Activated CD4-positive, alpha-beta T cell treated with anti-CD3 and anti-CD28 coated beads for 4 hours (primary cell): ENCODE measurements at regions not wholly inside any gene's neighbourhood (a gene's known extent, or its start where the extent isn't known, plus 50 kb on each side); places are given as distances from the start of the nearest gene placed in this dataset.
"Not testable (repeated sequence)": the region's sequence is repeated elsewhere in the genome, so short reads cannot be mapped to it uniquely, and the experiment has no call there.

Experiments
- DNase-seq, 2 donors: peaks; one replicate each; pipeline ENCODE4 v3.0.0-alpha.2; 2020

DNA sequence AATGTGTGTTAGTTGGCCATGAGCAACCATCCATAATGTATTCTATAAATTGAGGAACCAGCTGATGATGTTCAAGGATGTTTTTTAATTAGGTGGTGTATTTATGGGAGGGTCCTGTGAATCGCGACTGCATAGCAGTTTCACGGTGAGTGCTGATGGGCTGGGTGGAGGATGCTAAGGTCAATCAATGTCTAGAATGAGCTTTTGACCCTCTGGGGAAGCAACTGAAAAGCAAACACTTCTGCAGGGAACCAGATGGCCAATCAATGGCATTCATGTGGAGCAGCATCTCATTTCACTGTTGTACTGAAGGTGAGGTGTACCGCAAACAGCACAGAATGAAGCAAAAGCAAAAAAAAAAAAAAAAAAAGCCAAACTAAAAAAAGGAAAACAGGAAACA, 676.1 kb upstream of the TMEM132C start:
- DNase-seq = no peak

DNA sequence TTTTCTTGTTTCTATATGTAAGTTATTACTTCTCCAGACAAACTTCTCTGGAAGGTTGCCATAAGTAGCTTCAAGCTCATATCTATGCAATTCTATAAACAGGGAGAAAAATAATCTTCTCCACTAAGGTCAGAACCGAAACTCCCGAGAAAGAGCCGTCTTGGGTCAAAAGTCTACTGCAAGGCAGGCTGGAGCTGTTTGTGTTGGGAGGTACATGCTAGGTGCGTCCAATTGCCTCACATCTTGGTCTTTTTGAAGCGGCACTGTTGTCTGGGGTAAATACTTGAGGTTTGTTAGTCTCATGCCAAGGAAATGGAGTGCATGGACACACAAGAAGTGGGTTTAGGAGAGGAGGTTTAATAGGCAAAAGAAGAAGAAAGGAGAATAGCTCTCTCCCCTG, 674.7 kb upstream of the TMEM132C start:
- DNase-seq = no peak

DNA sequence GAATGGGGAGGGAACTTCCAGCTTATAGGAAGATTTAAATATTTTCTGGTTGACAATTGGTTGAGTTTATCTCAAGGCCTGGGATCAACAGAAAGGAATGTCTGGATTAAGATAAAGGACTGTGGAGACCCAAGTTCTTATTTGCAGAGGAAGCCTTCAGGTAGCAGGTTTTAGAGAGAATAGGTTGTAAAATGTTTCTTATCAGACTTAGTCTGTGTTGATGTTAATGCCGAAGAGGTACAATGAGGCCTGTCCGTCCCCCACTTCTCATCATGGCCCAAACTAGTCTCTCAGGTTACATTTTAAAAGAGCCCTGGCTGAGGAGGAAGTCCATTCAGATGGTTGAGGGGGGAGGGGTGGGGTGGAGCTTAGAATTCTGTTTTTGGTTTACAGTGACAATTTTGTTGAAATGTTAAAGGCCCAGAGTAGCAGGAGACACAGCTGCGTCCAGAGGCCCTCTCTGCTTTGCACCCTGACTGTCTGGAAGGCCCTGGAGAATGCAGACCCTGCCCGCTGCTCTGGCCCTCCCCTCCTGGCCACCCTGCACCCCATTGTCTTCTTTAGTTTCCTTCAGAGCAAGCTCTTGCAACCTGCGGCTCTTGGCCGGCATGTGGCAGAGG, 672.5 kb upstream of the TMEM132C start:
- no peak for DNase-seq

DNA sequence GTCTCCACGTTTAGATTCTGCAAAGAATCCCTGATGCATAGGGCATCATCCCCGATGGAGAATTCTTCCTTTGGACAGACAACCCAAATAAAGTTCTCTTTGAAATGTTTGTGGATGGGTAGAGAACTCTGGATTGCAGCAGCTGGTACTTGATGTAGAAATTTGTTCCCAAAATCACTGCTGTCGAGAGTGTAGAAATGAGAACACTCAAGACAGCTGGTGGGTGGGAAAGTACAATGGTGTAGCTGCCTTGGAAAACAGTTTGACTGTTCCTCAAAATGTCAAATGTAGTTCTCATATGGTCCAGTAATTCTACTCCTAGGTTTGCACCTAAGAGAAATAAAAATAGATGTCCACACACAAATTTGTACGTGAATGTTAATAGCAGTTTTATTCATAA, 671.5 kb upstream of the TMEM132C start:
- DNase-seq = no peak

DNA sequence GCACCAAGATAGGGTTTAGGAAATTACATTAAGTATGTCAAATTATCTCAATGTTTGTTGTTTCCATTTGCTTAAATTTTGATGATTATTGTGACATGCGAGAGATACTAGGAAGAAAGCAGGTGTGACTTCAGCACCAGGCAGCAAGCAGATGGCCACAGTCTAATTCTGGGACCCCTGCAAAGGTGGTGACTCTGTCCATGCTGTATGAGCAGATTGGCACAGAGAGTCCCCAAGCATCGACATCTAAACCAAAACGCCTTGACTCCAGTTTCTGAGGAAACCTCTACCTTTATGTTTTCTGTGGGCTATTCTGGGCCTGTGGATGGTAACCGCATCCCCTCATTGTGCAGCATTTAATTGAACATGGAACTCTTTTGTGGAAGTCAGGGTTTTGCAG, 670.1 kb upstream of the TMEM132C start:
- no peak for DNase-seq

DNA sequence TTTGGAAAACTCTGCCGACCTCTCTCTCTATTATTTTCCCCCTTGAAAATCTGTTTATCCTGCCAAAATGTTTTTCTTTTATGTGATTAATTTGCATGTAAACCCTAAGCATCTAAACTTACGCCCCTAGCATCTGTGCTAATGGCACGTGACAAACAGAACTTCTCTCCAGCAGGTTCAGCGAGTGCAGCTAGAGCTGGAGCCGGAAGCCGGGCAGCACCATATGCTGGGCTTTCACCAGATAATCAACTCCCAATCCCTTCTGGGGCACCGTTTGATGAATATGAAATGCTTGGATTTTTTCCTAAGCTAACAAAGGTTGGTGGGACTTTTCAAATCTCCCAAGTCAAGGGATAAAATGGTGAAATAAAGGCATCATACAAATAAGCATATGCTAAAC, 667.5 kb upstream of the TMEM132C start:
- DNase-seq = no peak

DNA sequence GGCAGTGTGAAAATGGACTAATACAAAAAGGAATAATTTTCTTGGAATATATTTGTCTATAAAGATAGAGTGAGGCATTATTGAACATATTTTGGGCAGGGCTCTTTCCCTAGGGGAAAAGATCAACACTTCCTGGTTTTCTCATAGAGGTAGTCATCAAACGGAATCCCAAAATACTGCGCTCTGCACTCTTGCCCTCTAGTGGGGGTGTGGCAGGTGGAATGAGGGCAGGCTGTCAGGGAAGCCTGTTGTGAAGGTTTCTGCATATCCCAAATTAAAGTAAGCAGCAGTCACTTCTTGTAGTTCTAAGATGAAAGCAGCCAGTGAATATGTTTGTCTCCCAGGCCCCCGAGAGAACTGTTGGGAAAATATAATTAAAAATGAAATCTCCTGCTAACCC, 666.8 kb upstream of the TMEM132C start:
- no peak for DNase-seq

DNA sequence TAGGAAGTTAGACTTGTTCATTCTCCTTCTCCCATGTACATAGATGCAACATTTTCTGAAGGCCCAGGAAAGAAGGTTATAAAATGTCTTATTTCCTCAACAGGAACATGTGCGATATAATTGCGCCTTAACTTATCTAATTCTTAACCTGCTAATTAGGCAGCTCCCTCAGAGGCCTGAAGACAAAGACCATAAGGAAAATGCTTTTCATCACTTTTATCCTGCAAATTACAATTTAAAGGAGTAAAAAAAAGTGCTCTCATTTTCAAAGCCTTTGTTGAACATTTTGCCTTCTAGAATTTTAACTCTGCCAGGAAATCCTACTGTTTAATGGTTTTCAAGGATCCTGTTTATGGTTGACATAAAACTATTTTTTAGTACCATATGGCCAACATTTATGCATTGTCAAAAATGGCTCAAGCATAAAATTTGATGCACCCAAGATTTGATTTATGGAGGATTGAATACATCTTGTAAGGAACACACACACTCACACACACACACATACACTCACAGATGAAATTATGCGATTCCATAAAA, 660.4 kb upstream of the TMEM132C start:
- no peak for DNase-seq

DNA sequence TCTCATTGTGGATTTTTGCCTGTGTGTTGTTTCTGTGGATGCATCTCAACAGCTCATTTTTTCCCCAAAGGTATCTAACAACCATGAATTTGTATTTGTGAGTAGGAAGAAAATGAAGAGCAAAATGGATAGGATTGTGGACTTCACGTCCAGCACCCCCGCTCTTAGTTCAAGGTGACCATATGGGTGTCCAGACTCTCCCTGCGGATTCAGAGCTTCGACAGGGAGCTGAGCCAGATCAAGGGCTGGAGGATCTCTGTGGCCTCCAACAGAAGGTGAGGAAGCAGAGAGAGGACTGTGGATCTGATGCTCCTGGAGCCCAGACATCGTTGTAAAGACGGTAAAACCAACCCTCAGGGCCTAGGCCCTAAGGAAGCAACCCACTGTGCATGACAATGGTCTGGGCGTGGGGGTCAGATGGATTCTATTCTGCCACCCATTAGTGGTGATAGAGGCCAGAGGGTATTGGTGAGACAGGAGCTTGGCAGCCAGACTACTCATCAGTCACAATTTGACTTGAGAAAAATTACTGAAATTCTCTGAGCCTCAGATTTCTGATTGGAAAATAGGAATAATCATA, 659.7 kb upstream of the TMEM132C start:
- no peak for DNase-seq

DNA sequence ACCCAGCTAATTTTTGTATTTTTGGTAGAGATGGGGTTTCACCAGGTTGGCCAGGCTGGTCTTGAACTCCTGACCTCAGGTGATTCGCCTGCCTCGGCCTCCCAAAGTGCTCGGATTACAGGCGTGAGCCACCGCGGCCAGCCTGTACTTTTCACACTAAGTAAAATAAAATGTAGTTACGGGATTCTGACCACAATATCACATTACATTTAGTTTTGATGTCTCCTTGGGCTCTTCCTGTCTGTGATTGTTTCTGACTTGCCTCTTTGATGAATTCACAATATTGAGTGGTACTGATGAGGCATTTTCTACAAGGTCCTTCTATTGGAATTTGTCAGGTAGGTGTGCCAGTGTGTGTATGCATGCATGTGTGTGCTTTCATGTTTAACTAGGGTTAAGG, 658.6 kb upstream of the TMEM132C start:
- not testable (repeated sequence) for DNase-seq

DNA sequence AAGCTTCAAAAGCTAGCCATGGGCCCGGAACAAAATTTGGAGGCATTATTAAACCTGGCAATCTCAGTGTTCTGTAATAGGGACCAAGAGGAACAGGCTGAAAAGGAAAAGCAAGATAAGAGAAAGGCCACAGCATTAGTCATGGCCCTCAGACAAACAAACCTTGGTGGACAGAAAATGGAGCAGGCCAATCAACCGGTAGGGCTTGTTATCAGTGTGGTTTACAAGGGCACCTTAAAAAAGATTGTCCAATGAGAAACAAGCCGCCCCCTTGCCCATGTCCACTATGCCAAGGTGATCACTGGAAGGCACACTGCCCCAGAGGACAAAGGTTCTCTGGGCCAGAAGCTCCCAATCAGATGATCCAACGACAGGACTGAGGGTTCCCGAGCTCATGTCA, 653.9 kb upstream of the TMEM132C start:
- DNase-seq = no peak

DNA sequence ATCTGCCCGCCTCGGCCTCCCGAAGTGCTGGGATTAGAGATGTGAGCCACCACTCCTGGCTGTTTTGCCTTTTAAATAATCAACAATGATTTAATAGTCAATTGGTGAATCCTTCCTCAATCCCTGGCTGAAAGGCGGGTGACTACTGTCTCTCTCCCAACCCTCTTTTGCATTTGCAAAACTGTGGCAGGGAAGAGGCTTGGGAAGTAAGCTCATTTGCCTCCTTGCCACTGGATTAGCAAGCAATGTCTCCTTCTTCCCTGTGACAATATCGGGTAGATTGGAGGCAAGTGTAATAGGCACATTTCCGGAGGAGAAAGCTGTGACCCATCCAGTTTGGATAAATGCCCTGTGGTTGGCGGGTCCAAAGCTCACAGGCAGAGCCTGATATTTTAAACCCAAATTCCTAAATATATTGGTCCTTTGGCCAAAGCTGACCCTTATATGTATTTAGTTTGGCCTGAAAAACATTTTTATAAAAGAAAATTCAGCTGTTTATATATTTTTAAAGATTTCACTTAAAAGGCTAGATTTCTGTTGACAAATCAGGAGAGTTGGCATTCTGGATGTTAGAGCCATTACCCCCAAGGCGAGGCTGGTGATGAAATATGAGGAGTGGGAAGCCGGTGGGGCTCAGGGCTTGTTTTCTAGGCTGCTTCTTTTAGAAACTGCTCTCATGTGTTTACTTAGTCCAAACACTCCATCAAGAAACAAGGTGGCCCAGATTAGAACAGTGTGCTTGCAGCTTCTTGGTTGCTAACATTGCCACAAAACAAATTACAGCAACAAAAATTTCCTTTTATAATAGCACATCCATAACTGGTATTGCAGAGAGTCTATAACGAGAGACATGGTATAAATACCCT, 646.9 kb upstream of the TMEM132C start:
- DNase-seq = no peak

DNA sequence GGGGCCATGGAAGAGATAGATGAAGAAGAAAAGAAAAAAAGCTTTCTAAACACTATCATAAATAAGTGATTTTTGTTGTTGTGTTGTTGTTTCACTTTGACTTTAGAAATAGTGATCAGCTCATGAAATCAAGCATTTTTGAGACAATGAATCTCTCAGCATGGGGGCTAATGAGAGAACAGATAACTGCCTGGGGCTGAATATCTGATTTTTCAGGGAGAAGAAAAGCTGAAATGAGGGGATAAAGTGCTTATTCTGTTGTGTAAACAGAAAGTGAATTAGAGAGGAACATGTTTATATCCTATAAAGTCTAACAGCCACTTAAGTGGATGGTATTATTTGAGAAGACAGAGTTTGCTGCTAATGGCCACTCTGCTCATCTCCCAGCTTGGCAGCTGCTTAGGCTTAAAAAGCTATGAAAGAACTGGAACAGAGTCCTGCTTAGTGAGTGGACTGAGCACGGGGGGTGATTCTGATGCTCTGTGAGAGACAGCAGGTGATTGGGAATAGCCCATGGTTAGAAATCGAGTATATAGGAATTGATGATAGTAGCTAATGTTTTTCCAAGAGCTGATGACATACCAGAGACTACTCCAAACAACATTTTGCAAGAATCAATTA, 646.1 kb upstream of the TMEM132C start:
- DNase-seq = no peak

DNA sequence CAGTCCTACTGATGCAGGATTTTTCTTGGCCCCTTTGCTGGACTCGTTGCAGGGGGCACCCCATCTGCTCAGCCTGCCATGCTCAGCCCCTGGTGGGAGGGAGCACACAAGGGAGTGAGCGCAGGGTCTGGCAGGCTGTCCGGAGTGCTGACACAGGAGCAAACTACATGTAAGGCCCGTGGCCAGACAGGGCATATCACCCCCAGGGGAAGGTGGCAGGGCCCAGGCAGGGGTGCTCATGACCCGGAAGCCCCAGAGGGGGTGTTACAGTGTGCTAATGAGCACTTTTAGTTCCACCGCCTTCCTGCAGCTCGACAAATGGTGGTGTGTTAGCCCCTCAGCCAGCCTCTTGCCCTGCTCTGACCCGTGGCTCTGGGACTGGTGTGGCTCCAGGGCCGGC, 645.6 kb upstream of the TMEM132C start:
- no peak for DNase-seq

DNA sequence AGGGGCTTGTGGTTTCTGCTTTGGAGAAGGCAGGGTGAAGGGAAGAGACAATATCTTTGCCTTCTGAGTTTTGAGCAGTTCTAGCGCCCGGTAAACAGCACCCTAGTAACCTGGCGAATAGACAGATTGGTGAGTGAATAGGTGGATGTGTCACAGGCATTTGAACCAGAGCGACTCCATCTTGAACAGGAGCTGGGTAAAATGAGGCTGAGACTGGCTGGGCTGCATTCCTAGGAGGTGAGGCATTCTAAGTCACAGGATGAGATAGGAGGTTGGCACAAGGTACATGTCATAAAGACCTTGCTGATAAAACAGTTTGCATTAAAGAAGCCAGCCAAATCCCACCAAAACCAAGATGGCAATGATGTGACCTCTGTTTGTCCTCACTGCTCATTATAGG, 643.6 kb upstream of the TMEM132C start:
- no peak for DNase-seq

DNA sequence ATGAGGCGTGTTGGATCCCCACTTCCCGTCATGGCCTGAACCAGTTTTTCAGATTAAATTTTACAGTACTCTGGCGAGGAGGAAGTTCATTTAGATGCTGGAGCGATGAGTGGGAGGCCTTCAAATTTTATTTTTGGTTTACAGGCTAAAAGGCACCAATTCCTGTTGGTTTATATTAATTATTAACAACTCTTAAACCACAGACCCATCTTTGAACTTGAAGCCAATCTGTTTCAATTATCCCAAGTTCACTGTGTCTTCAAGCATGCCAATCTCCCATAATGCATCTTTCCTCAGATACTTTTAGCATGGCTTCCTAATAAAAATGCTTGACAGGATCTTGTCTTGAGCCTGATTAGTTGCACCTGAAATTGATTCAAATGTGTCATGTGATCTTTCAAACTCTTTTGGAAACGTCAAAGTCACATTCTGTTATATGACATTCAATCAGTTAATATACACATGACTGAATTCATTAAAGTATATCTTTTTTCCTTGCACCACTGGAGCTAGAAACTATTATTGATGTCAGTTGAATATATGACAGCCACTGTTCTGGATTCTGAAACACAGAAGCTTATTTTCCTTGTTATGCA, 641.7 kb upstream of the TMEM132C start:
- DNase-seq = no peak

DNA sequence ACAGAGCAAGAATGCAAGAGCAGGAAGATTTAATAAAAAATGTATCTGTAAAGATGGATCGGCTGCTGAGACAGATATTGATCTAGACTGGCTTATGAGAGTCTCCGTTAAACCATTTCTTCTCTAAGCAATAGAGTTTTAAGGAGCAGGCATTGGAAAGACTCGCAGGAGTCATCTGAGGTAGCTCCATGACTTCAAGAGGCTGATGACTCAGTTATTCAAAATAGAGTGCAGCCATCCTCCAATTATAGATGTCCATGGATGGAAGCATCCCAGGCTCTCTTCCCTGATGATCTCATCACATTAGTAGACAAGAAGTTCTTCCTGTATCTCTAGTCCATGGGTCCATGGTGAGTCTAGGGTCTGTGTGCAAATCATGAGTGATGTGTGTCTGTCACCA, 638.3 kb upstream of the TMEM132C start:
- DNase-seq = no peak

DNA sequence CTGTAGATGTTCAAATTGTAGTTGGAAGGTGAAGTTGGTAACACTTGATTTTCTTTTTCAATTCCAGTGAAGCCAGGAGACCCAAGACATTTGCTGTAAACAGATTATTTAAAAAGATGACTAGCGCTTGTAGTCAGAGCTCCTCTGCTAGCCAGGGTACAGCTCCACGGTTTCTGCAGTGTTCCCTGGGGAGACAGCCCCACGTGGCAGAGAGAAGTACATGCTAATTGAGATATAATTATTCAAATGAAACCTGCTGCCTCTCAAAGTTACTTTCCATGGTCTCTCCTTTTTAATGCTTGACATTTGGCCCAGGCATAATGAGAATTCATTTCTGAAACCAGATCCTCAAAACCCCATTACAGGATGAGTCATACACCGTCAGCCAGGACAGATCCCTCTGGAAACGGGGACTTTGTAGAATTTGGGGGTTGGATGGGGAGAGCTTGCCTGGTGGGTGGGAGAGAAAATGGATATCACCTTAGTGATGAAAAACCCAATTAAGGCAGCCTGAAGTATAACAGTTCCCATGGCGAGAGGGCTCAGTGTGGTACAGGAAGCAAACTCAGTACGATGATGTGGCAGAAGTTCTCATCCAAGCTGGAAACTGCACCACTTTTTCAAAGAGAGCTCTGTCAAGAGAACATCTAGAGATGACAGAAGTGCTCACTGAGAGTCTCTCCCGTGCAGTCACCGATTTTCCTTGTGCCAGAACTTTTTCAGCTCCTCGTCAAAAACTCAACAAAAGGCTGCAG, 637.7 kb upstream of the TMEM132C start:
- DNase-seq = no peak

DNA sequence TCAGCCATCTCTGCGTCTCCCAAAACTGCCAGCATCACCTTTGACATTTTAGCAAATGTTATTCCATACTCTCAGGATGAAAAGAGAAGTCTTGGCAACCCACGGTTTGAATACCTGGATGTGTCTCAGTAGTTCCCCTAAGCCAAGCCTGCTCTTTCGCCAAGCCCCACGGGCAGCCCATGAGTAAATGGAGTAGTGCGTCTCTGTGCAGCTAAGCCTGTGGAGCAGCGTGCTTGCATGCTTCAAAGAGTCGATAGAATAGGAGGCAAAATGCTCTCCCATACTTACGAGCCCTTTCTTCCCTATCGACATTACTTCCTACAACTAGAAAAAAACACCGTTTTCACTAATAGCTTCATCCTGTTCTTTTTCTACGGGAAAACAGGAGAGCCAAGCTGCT, 634.5 kb upstream of the TMEM132C start:
- DNase-seq = no peak

DNA sequence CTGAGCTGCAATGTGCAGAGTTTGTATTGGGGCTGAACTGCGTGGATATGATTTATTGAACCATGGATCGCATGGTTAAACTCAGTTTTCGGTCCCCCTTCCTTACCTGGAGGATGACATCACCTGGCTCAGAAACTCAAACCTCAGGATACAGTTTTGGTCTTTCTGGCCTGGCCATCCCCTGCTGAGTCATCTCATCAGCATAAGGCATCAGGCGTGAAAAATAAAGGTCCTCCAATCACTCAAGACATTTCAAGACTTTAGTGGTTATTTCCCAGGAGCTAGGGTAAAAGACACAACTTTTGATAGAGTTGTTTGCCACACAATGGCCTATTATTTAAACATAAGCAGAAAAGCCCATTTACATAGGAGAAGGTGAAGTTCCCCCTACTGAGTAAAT, 631.1 kb upstream of the TMEM132C start:
- DNase-seq = no peak

DNA sequence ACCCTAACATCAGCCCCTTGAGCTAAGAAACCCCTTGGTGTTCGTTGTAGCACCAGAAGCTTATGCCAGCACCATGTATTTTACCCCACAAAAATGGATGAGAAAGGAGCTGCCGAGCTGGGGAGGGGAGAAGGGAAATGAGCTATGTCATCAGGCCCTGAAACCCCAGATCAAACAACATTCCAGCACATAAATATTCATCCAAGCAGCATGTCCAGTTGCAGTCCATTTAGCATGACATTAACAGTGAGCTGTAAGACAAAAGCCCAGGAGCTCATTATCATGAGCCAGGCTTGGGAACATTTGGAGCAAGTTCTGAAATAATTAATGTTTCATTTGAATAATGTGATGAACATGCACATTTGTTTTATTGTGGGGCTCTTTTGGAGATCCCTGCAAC, 630.1 kb upstream of the TMEM132C start:
- DNase-seq = no peak

DNA sequence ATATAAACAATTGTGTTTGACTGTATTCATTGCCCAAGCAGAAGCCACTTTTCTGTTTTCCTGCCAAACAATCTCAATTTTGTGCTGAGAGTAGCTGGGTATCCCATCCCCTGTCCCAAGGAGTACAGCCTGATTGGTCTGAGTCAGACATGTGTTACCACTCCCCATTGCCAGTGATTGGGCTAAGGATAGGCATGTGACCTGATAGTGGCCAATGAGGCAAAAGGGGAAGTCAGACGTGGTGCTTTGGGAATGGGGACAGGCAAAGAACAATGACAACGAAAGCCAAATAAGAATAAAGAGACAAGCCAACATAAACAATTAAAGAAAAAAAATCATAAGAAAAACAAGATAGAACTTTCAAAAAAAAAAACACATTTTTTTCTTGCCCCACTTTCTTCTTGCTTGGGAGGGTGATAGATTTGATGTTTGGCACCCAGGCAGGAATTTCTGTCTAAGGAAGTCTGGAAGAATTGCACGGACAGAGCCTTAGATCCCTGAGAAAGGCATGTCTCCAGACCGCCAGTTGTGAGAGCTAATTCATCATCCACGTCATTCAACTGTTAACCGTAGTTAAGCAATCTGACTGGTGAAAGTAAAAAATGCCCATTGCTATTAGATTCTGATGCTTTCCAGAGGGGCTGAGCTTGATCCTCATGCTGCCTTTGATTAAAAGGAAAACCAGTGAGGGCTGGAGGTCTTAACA, 626.6 kb upstream of the TMEM132C start:
- DNase-seq = no peak
